RCC 7860 (cell line): ENCODE measurements at regions not wholly inside any gene's neighbourhood (a gene's known extent, or its start where the extent isn't known, plus 50 kb on each side); places are given as distances from the start of the nearest gene placed in this dataset.
"Not testable (repeated sequence)": the region's sequence is repeated elsewhere in the genome, so short reads cannot be mapped to it uniquely, and the experiment has no call there.

Experiments
- DNase-seq: peaks from one replicate; pipeline ENCODE4 v3.0.0-alpha.2; 2015; ENCODE audit warnings: low spot score
- FAIRE-seq: peaks from 2 replicates; lab custom pipeline; 2012; peaks lifted over from hg19 to GRCh38; lab: Jason Lieb, UNC

DNA sequence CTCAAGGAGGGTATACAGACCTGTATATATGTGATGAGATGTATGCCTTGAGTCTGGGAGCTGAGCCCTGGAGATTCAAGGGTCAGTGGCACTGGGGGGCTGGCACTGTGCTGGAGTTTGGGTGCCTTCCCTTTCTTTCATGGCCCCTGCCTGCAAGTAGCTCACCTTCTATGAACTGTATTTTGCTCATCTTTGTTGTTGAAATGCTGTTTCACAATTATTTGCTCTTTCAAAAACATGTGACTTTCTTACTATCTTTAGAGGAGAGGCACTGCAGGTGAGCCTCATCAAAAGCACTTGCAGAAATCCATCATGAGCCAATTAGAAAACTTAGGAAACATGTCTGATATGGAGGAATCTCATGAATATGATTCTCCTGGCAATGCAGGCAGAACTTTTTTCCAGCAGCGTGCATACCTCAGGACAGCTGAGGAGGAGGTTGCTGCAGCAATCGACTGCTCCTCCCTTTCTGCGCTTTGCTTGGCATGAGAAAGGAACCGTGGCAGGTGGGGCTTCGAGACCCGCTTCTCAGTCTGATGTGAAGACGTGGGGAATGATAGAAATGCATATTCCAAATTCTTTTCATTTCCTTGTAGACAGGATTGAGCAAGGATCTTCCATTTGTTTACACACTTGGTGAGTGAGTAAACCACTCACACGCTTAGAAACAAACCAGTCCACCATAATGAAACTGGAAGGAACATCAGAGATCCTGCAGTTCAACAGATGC, 178.4 kb upstream of the E2F8 start:
- DNase-seq = no peak
- no peak for FAIRE-seq

DNA sequence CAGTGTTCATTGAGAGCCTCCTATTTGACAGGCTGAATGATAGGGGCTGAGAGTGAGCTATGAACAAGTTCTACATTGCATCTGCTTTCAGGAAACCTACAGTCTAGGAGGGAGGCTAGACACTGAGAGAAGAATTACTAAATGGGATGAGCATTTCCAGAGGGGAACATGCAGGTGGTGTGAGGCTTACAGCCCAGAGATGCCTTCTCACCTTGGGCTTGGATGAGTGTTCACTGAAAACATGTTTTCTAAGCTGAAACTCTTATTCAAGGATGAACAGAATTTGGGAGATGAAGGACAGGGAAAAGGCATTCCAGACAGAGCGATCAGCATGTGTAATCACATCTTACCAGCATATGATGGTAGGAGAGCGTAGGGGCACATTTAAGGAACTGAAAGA, 177.5 kb upstream of the E2F8 start:
- FAIRE-seq (no peak), DNase-seq (no peak)

DNA sequence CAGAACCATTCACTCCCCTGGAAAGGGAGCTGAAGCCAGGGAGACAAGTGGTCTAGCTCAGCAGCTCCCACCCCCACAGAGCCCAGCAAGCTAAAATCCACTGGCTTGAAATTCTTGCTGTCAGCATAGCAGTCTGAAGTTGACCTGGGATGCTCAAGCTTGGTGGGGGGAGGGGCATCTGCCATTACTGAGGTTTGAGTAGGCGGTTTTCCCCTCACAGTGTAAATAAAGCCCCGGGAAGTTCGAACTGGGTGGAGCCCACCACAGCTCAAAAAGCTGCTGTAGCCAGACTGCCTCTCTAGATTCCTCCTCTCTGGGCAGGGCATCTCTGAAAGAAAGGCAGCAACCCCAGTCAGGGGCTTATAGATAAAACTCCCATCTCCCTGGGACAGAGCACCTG, 171.3 kb upstream of the E2F8 start:
- FAIRE-seq, DNase-seq: not testable (repeated sequence)

DNA sequence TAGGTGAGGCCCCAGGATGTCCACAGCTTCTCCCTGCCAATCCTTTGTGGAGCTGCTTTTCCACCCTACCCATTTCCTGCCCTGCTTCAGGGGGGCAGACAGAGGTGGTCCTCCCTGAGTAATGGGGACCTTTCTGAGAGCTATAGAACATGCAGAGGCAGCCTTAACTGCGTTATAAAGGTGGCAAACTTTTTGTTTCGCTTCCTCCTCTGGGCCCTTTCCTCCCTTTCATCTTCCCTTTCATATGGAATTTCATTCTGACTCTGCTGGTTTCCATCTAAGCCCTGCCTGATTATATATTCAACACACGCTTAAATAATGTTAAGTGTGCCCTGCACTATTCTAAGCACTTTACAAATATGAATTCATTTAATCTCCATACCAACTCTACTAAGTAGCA, 169.3 kb upstream of the E2F8 start:
- no peak for FAIRE-seq
- no peak for DNase-seq

DNA sequence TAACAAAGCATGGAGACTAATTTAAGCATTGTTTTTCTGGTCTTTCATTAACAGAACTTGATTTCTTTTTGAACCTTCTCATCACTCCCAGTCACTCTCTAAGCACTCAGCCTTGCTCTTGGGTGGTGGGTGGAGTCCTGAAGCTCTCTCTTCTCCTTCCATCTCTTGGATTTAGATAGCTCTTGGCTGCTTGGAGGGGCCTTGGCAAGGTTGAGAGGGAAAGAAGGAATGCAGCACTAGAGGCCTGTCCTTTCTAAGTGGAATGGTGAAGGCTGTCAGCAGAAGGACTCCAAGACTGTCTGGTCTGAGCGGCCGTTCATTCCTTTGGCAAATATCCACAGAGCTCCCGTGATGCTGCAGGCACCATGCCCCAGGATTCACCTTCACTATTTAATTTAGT, 168.6 kb upstream of the E2F8 start:
- FAIRE-seq (no peak), DNase-seq (no peak)

DNA sequence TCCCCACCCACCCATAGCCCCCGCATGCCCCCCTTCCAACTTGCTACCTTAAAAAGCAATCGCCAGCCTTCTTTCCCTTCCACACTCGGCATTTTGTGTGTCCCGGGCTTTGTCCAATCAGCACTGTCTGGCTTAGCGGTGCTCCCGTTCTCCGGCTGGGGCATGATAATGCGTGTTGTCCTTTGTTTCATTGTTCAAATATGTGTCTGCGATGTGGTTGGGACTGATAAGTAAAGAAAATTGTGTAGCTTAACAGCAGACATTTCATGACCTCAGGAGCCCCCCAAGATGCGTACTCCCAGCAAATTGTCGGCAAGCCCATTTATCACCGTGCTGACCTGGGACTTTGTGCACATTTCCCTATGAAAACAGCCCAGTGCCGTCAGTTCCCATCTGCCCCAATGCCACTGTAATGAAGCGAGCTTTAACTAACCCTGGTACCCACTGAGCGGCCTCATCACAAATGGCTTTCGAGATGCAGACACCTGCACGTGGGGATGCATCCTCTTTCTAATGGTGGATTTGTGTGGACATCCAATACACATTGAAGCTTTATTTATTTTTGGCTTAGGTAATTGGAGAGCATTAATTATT, 167.0 kb upstream of the E2F8 start:
- FAIRE-seq (no peak), DNase-seq (no peak)

DNA sequence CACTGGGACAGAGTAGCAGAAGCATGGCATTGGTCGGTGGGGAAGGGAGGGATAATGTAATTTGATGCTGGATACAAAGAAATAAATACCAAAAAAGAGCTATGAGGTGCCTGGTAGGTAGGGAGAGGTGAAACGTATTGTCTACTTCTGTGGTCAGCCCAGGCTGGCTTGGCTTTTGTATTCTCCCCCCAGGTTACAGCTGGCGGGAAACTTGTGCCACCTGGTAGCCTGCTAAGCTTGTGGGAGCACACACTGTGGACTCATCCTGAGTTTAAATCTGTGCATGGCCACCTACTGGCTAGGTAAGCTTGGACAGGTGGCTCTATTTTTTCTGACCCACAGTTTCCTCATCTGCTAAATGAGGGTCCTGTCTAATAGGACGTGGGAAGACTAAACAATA, 165.2 kb upstream of the E2F8 start:
- DNase-seq (no peak), FAIRE-seq (no peak)

DNA sequence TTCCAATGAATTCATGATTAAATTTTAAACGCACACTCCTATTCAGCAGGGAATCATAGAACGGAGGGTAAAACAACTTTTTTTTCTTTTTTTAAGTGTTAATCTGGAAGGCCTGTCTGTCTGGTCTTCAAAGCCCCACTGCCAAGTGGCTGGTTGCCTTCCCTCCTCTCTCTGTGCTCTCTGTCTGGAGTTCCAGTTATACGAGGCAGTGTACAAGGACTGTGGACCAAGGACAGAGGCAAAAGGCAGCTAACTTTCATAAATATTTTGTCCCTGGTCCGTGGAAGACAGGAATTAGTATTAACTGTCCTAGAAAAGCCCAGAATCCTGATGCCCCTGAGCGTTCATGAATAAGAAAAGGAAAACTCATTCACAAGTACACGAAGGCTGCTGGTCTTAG, 164.0 kb upstream of the E2F8 start:
- FAIRE-seq (no peak), DNase-seq (no peak)

DNA sequence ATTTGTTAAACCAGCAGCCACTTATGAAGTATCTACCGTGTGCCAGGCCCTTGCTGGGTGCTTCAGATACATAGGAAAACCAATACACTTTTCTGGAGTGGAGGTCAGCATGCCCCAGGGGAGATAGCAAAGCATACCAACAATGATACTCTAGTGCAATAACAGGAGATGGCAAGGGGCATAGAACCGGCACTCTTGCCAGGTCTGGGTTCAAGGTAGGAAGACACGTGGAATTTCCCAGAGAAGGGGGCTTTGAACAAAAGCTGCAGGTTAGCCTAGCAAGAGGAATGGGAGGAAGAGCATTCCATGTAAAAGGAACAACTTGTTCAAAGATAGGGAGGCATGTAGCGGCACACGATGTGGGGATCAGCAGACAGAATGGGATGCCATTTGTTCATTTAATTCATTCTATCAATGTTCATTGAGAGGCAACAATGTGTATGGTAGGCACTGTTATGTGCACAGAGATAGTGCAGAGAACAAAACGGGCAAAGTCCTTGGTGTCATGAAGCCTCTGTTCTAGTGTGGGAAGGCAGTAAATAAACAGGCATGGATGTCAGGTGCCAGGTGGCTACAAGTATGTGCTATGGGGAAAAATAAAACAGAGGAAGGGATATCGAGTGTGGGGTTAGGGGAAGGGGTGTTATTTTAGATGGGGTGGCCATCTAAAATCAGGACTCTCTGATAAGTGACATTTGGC, 162.6 kb upstream of the E2F8 start:
- DNase-seq = no peak
- FAIRE-seq = no peak

DNA sequence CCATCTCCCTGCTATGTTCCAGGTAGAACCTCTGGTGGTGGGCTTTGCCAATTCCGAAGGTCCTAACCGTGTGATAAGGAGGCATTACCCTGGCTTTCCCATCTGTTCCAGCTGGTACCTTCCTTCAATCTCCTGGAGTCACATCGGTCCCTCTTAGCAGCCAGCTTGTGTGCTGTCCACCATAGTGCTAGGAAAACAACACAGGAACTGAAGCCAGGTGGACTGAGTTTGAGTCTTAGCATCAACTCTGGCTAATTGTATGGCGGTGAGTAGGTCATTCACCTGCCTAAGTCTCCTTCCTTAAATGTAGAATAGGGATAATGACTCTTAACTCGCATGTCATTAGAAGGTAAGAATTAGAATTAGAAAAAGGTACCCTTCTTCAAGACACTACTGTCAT, 159.6 kb upstream of the E2F8 start:
- DNase-seq (no peak), FAIRE-seq (no peak)

DNA sequence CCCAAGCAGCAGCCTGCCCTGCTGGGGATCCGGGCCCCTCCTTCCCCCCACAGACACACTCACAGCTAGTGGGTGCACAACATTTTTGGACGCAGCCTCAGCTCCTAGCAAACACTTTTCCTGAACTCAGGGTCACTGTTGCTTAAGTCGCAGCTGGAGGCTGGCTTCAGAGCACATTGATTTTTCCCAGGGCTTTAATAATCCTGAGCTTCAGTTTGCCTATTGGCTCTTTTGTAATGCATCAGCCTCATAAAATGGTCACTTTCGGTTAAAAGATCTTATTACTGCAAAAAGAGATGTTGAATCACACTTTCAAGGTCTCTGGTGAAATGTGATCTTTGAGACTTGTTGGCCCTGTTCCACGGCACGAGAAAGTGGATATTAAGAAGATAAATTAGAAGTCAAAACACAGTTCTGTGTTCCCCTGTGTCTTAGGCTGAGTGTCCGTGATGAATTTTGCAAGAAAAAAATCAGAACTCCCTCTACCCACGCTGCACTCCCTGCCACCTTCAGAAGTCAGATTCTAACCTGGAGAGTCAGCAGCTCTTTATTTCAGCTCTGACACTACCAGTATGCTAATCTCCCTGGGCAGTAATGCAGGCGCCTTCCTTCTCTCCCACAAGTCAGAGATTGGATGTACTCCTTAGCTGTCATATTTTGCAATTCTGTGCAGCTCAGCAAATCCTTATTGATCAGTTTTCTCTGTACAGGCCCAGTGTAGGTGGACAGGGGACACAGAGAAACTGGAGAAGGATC, 158.2 kb upstream of the E2F8 start:
- FAIRE-seq (no peak), DNase-seq (no peak)

DNA sequence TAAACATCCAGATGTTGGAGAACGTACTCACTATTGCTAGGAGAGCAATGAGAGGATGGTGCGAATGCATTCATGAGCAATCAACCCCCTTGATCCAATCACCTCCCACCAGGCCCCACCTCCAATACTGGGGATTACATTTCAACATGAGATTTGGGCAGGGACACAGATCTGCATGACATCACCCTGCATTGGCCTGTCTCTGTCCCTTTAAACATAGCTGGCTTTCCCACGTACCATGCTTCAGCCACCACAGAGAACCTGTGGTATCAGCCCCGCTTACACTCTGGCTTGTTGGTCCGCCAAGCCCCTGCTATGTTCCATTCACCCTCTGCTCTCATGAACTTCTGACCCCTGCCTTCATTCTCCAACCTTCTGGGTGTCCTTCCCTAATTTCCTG, 157.5 kb upstream of the E2F8 start:
- FAIRE-seq (no peak), DNase-seq (no peak)

DNA sequence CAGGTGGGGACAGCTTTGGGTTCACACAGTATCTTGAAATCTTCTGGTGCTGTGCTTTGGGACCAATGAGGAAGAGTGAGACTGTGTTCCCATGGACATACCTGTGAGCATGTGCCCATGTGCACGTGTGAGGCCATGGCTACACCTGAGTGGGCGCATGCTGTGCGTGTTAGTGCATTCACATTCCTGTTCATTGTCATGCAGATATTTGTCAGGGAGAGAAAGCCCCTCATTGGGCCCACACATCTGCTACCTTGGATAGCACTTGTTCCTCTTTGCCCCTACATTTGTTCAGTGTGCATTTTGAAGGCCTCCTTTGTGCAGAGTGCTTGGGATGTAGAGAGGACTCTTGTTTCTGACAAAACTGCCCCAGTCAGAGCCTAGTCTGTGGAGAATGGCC, 154.3 kb upstream of the E2F8 start:
- DNase-seq (no peak), FAIRE-seq (no peak)

DNA sequence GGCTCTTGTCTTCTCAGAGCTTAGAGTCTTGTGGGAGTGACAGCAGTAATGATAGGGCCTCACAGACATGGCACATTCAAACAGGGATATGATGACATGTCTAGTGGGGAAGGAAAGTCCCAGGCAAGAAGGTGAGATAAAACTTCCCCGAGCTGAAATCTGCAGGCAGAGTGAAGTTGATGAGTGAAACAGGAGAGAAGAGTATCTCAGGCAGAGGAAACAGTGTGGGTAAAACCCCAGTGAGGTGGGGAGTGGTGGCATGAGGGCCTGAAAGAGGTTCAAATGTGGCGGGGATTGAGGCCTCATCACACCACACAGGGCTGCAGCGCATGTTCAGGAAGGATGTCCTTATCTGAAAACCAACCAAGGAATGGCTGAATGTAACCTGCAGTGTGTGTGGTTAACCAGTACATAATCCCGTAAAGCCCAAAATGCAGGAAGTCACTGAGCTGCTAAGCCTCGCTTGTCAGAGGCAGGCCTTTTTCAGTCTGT, 153.8 kb upstream of the E2F8 start:
- DNase-seq (no peak), FAIRE-seq (no peak)

DNA sequence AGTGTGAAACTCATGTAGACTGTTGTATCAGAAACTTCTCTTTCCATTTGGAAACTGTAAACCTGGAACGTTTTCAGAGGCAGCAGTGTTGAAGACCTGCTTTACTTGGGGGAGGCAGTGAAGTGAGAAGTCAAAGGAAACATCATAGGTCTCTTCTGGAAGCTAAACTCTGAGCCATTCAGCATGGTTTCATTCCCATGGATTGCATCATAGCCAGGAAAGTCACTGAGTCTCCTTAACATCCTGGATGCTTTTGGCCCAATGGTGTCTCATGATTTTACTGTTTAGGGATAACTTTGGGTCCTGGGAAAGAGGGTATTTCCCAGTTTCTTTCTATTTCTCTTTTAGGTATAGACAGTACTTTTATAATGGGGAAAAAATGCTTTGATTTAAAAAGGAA, 153.2 kb upstream of the E2F8 start:
- FAIRE-seq = no peak
- peak; percentile 4 for DNase-seq

DNA sequence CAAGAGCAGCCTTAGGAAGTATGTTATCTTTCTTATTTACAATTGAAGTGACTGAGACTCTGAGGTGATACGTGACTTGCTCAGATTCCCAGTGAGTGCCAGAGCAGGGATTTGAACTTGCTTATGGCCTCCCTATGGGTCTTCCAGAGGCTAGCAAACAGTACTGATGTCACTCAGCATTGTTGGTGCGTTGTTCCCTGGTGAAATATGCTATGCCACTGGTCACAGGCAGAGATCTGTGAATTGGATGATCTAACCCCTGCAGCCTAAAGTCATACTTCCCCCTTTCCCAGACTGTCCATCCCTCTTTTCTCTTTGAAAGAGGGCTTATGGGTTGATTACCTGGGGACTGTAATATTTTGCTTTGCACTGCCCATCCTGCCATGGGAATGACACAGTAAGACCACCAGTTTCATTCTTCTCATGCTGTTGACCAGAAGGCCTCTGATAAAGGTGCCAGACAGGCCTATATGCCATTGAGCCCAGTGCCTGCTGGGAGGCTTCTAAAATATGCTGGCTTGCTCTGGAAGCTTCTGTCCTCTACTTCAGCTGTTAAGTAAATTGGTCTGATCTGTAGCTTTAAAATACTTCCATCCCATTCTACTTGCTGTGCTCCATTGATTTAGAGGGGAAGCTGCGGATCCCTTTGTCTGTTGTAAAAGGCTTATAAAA, 152.2 kb upstream of the E2F8 start:
- no peak for DNase-seq
- no peak for FAIRE-seq

DNA sequence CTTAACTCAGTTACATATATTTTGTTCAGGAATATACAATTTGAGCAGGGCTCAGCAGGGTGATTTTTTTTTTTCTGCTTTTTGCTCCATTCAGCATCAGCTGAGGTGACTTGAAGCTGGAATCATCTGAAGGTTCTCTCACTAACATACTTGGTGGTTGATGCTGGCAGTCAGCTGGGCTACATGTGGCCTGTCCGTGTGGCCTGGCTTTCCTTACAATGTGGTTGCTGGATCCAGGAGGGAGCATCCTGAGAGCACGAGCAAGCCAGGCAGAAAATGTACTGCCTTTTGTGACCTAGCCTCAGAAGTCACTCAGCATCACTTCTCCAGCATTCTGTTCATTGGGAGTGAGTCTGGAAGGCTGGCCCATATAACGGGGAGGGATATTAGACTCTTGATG, 151.6 kb upstream of the E2F8 start:
- FAIRE-seq = no peak
- no peak for DNase-seq

DNA sequence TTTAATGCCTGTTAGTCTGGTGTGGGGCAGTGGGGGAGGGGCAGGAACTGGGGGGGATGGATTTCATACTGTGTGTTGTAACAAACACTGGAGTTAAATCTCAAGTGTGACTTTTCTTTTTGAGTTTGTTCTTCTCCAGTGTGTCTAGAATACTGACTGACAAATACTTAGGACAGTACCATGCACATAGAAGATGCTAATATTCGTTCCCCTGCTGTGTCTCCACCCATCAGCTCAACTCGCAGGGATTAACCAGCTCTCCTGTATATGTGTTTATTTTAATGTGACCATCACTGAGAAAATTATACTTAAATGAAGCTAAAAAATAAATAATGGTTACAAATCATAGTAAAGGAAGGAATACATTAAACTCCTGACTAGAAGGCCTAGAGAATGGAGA, 150.9 kb upstream of the E2F8 start:
- FAIRE-seq (no peak), DNase-seq (no peak)

DNA sequence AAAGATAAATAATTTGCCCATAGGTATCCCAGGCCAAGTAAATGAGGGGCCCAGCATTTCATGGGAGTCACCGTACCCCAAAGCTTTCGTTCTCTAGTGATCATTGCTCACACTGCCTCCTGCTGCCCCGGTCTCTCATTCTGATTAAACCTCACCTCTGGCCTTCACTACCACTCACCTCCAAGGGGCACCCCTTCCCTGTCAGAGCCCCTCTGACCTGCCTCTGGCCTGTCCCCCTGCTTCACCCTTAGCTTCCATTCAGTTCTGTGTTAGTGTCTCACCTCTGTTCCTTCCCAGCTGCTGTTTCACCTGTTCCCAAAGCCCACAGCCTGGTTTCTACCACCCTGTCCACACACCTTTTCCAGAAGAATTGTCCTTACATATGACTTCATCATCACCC, 150.3 kb upstream of the E2F8 start:
- FAIRE-seq (no peak), DNase-seq (no peak)

DNA sequence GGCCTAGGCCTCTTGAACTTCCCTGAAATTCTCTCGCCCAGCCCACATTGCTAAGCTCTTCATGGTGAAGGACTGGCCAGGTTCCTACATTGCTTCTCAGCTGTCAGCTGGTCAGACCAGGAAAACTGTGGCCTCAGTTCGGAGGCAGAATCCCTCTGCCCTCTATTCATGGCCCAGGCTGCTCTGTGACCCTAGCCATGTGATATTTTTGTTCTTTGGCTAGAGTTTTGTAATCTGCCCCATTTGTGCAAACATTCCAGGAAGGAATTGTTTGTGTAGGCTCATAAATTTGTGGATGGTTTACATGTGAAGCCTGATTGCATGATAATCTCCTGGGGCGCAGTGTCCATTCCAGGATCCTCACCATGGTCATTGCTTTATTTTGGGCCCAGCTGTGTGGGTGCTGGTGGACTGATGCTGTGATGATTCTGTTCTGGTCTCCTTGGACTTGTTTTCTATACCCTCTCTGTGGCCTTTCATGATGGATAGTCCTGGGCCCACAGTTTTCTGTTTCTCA, 149.1 kb upstream of the E2F8 start:
- no peak for FAIRE-seq
- no peak for DNase-seq

DNA sequence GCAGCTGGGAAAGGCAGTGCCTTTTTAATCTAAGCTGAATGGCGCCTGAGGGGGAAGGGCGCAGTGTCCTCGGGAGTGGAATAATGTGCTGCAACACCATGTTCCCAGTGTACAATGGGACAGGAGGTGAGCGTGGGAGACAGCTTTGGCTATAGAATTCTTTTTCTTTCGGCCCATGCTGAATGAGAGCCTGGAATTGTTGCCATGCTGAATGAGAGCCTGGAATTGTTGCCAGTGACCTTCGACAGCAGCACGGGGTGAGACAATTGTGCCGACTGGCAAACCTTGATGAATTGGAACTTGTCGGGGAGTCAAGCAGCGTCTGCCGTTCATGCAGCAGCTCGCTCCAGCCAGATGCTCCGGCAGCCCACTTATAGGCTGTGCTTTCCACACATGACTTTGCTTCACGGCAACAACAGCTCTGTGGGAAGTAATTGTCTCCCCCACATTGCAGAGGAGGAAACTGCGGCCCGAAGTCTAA, 141.4 kb upstream of the E2F8 start:
- DNase-seq (no peak), FAIRE-seq (no peak)
